Renal pelvis (tissue), 1 donor: ENCODE measurements at regions not wholly inside any gene's neighbourhood (a gene's known extent, or its start where the extent isn't known, plus 50 kb on each side); places are given as distances from the start of the nearest gene placed in this dataset.

Source experiments
- DNase-seq: peaks from one replicate; pipeline ENCODE4 v3.0.0-alpha.2; 2013

DNA sequence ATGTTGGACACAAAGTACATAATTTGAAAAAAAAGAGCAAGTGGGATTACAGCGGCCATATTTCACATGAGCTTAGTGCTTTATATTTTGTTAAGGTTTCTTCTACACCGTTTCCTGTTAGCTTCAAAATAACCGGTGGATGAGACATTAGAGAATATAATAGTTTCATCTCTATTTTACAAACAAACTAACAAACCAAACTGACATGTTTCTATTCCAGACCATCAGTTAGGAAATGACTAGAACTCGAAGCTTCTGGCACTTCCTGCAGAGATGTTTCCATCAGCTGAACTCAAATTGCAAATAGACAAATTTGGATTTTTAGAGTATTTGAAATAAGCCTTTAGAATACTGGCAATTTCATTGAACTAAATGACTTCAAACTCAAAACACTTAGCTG lies 86.5 kb downstream of the MTRR start:
- no peak for DNase-seq

DNA sequence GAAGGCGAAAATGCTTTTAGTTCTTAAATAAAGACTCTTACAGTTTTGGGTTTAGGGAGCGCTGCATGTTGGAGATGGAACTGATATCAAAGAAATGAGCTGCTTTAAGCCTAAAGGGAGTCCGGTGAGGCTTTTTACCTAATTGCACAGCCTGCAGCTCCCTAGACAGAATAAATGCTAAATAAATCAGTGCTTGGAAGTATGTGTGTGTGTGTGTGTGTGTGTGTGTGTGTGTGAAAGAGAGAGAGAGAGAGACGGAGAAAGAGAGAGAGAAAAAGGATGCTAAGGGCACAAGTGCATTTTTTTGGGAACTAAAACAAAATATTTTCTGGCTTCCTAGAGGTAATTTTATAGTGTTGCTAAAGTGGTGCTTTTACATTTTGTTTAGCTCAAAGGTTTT lies 88.4 kb downstream of the MTRR start:
- DNase-seq = no peak

DNA sequence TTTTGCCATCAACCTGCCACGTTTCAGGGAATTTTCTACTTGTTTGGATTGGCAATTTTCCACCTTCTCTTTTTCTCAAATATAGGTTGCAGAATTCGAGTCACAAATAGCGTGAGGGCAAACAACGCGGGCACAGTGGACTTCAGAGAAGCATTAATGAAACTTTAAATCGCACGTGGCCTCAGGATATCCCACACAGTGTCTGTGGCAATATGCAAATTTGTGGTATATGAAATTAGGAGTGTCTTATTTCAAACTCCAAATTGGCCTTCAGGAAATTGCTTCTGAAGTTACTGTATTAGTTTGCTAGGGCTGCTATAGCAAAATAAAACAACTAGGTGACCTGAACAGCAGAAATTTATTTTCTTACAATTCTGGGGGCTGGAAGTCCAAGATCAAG lies 91.2 kb downstream of the MTRR start:
- DNase-seq = no peak

DNA sequence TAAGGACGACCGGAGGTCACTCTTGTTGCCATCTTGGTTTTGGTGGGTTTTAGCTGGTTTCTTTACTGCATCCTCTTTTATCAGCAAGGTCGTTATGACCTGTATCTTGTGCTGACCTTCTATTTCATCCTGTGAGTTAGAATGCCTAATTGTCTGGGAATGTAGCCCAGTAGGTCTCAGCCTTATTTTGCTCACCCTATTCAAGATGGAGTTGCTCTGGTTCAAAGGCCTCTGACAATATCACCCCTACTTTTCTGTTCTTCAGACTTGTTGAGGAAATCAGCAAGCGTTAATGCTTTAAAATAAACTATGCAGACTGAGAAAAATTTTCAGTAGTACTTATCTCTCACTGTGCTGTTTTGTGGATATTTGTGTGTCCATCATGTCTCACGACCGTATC lies 92.6 kb downstream of the MTRR start:
- no peak for DNase-seq

- DNase-seq = no peak
Measured at GRCh38 chr5:7970816-7971215, 101.9 kb downstream of the MTRR start.

- DNase-seq = no peak
Measured at GRCh38 chr5:7976411-7977190, 107.7 kb downstream of the MTRR start.

- no peak for DNase-seq
Measured at GRCh38 chr5:7978114-7978513, 109.2 kb downstream of the MTRR start.

DNA sequence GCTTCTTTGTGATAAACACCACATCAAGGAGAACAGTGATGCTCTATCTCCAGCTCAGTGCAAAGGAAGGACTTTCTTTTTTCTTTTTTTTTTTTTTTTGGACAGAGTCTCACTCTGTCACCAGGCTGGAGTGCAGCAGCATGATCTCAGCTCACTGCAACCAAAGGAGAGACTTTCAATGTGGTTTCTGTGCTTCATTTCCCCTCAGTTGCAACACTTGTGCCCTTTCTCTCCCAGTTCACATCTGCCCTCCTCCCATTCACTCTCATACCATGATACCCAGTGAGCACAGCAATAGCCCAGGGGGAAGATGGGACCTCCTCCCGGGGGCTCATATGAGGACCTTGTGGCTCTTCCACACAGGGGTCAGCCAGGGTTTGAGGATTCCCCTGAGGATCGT lies 110.0 kb downstream of the MTRR start:
- no peak for DNase-seq

- no peak for DNase-seq
Measured at GRCh38 chr5:7980881-7981280, 111.9 kb downstream of the MTRR start.

DNA sequence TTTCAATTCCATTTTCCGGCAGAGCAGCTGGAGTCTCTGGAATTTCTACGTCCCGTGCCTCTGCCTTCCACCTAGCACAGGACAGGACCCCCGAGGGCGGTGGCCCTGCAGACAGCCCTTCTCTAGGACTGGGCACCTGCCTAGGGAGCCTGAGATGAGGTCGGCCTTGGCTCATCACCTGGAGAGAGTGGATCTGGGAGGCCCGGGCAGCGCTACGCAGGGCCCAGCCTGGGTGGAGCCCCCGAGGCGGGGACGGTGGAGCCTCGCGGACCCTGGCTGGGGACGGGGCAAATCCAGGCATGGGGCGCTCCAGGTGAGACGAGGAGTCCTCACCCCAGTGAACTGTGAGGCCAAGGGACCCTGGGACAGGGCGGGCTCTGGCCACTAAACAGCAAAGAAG lies 114.5 kb downstream of the MTRR start:
- DNase-seq = no peak

DNA sequence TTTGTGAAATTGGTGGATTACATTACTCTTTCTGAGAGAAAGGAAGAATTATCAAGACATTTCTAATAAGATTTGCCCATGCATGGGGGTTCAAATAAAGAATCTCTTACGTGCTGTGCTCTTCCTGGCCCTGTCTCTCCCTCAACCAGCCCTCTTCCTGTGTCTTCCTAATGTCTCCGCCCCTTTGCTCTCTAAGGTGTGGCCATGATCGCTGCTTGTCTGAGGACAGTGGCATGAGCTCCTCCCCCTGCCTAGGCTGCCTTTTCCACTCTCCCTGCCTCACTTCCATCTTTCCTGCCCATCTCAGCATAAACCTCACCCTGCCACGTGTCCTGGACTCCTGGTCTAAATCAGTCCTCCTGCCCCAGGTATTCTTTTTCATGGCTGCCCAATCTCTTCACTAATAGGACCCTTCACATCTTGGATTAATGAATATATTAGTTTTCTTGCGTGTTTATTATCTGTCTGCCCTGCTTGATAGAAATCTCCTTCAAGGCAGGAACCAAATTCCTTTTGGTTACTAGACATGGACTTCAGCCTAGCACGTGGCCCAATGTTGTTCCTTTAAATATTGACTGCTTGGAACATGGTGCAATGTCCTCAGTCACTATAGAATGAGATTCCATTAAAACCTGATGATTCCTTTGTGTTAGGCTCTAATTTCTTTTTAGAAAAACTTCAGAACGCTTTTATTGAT lies 122.3 kb downstream of the MTRR start:
- no peak for DNase-seq

GRCh38 chr5:7995688-7996294 lies 126.8 kb downstream of the MTRR start:
- DNase-seq = no peak

DNA sequence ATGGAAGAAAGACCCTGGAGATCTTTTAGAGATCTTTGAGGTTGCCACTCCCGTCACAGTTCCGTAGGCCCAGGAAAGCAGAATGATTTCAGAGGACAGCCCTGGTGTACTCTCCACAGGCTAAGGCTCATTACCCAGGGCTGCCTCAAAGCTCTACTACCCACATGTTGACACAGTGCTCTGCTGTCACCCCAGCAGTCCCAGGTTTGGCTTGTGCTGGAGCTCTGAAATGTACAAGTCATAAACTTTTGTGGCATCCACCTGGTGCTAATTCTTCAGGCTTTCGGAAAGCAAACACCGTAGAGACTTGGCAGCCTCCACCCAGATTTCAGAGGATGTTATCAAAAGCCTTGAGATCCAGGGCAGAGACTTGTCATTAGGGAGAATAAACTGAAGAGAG lies 136.5 kb downstream of the MTRR start:
- DNase-seq = peak; percentile 48

- no peak for DNase-seq
Measured at GRCh38 chr5:8012131-8012977, 143.4 kb downstream of the MTRR start.

- no peak for DNase-seq
Measured at GRCh38 chr5:8013948-8014710, 145.2 kb downstream of the MTRR start.

GRCh38 chr5:8019719-8020218 lies 150.8 kb downstream of the MTRR start:
- DNase-seq = no peak

GRCh38 chr5:8020861-8021514 lies 152.0 kb downstream of the MTRR start:
- no peak for DNase-seq

GRCh38 chr5:8028243-8028642 lies 159.3 kb downstream of the MTRR start:
- no peak for DNase-seq

GRCh38 chr5:8033261-8033660 lies 164.3 kb downstream of the MTRR start:
- DNase-seq = no peak

- DNase-seq = no peak
Measured at GRCh38 chr5:8034852-8035251, 165.9 kb downstream of the MTRR start.

- DNase-seq = no peak
Measured at GRCh38 chr5:8048920-8049319, 180.0 kb downstream of the MTRR start.
